ENCODE measurements at regions not wholly inside any gene's neighbourhood (a gene's known extent, or its start where the extent isn't known, plus 50 kb on each side); places are given as distances from the start of the nearest gene placed in this dataset.
"Not testable (repeated sequence)": the region's sequence is repeated elsewhere in the genome, so short reads cannot be mapped to it uniquely, and the experiment has no call there.

DNA sequence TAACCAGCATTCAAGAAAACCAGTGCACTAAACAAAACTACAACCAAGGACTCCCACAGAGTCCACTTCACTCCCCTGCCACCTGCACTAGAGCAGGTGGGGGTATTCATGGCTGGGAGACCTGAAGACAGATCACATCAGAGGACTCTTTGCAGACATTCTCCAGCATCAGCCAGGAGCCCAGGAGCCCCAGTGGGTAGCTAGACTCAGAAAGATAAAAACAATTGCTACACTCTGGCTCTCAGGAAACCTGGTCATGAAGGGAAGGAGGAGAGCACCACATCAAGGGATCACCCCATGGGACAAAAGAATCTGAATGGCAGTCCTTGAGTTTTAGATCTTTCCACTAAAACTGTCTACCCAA lies 472.1 kb downstream of the PLPP3 start:
- Histone ChIP-seq H3K27me3 (ENCODE audit: insufficient read depth, low read length) (no peaks in the 10 kb centered on the region), H3K36me3 (ENCODE audit: insufficient read depth, low read length) (no peaks in the 10 kb centered on the region), H3K4me3 (ENCODE audit: low read length) (no peak overlapping the region), H3K4me1 (ENCODE audit: insufficient read depth, low read length) (no peaks in the 10 kb centered on the region), H3K9me3 (ENCODE audit: low read length) (peaks cover 2% of the 10 kb centered on the region), H2AFZ (ENCODE audit: low read depth, low read length) (no peak overlapping the region)

- Histone ChIP-seq H3K4me1 (ENCODE audit: insufficient read depth, low read length) (no peaks in the 10 kb centered on the region), H3K27me3 (ENCODE audit: insufficient read depth, low read length) (no peaks in the 10 kb centered on the region), H3K36me3 (ENCODE audit: insufficient read depth, low read length) (no peaks in the 10 kb centered on the region), H2AFZ (ENCODE audit: low read depth, low read length) (no peak overlapping the region), H3K4me3 (ENCODE audit: low read length) (no peak overlapping the region), H3K9me3 (ENCODE audit: low read length) (no peaks in the 10 kb centered on the region)
Observed at GRCh38 chr1:56106531-56107274, 472.7 kb downstream of the PLPP3 start.

GRCh38 chr1:56105397-56105796 lies 474.0 kb downstream of the PLPP3 start:
- Histone ChIP-seq H2AFZ (ENCODE audit: low read depth, low read length) (no peak overlapping the region), H3K4me3 (ENCODE audit: low read length) (no peak overlapping the region), H3K9me3 (ENCODE audit: low read length) (no peaks in the 10 kb centered on the region), H3K36me3 (ENCODE audit: insufficient read depth, low read length) (no peaks in the 10 kb centered on the region), H3K27me3 (ENCODE audit: insufficient read depth, low read length) (no peaks in the 10 kb centered on the region), H3K4me1 (ENCODE audit: insufficient read depth, low read length) (no peaks in the 10 kb centered on the region)

DNA sequence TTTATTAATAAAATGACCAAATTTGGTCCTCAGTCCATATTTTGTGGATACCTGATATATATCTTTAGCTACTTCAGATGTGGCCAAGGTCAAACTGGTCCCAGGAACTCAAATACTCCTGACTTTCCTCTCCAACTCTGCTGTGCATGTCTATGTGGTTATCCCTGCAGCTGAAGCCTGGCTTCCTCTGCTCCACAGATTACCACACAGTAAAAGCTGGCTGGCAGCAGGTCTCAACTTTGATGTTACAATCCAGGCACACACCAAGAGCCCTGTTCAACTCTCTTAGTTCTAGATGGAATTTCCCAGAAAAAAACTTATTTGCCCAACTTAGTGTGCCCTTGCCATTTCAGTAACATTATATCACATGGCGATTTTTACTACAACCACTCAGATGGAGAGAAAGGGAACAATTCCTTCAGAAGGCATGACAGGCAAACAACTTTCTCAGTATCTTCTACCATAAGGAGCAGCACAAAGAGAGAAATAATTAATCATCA lies 479.5 kb downstream of the PLPP3 start:
- Histone ChIP-seq H2AFZ (ENCODE audit: low read depth, low read length) (no peak overlapping the region), H3K4me1 (ENCODE audit: insufficient read depth, low read length) (no peaks in the 10 kb centered on the region), H3K36me3 (ENCODE audit: insufficient read depth, low read length) (no peaks in the 10 kb centered on the region), H3K27me3 (ENCODE audit: insufficient read depth, low read length) (peaks cover 3% of the 10 kb centered on the region), H3K4me3 (ENCODE audit: low read length) (no peak overlapping the region), H3K9me3 (ENCODE audit: low read length) (no peaks in the 10 kb centered on the region)

- no peak overlapping the region for H3K4me3 ChIP-seq (ENCODE audit: low read length)
- no peaks in the 10 kb centered on the region for H3K4me1 ChIP-seq (ENCODE audit: insufficient read depth, low read length)
- peaks cover 3% of the 10 kb centered on the region for H3K27me3 ChIP-seq (ENCODE audit: insufficient read depth, low read length)
- H3K36me3 ChIP-seq (ENCODE audit: insufficient read depth, low read length), result no peaks in the 10 kb centered on the region
- no peaks in the 10 kb centered on the region for H3K9me3 ChIP-seq (ENCODE audit: low read length)
- H2AFZ ChIP-seq (ENCODE audit: low read depth, low read length), result no peak overlapping the region
Observed at GRCh38 chr1:56098946-56099345, 480.4 kb downstream of the PLPP3 start.

DNA sequence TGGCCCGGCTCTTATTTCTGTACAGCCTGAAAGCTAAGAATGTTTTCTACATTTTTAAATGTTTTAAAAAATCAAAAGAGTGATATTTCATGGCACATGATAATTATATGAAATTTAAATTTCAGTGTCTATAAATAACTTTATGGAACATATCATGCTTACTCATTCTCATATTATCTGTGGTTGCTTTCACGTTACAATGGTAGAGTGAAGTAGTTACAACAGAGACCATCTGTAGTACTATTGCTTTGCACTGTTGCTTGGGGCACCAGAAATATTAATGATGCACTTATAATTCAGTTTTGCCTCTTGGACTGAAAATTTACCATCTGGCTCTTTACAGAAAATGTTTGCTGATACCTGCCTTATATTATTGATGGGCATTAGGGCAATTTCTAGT lies 481.6 kb downstream of the PLPP3 start:
- Histone ChIP-seq H3K9me3 (ENCODE audit: low read length) (no peaks in the 10 kb centered on the region), H3K4me3 (ENCODE audit: low read length) (no peak overlapping the region), H2AFZ (ENCODE audit: low read depth, low read length) (no peak overlapping the region), H3K36me3 (ENCODE audit: insufficient read depth, low read length) (no peaks in the 10 kb centered on the region), H3K4me1 (ENCODE audit: insufficient read depth, low read length) (no peaks in the 10 kb centered on the region), H3K27me3 (ENCODE audit: insufficient read depth, low read length) (peaks cover 3% of the 10 kb centered on the region)

DNA sequence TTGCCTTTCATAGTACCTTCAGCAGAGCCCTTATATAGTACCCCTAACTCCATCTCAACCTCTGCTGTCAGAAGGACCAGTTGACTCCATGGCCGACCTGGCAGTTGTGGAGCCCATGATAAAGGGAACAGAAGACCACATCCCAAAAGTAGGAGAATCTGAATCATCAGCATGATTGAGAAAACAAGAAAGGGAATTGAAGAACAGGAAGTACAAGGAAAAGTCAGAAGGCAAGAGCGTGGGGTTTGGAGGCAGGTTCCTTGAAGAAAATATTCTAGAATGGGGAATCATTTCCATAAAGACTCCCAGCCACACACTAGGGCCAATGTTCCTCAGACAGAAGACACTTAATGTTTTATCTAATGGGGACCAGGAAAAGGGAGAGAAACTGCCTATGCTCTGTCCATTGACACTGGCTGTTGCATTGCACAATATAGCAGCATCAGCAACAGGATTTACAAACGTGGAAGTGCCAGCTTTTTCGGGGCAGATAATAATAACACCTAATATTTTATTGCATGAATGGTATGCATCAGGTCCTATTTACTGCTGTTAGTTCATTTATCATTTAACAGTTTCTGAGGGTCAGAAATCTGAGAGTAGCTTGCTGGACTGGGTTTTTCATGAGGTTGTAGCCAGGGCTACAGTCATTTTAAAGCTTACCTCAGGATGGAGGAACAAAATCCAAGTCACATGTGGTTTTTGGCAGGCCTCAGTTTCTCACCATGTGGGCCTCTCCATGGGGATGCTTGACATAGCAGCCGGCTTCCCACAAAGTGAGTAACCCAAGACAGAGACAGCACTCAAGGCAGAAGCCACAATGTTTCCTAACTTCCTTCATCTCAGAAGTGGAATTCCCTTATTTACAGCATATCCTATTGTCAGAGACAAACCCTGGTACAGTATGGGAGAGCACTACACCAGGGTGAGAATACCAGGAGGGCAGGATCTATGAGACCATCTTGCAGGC lies 483.4 kb downstream of the PLPP3 start:
- no peaks in the 10 kb centered on the region for H3K9me3 ChIP-seq (ENCODE audit: low read length)
- H3K4me3 ChIP-seq (ENCODE audit: low read length), result no peak overlapping the region
- H3K4me1 ChIP-seq (ENCODE audit: insufficient read depth, low read length), result no peaks in the 10 kb centered on the region
- H2AFZ ChIP-seq (ENCODE audit: low read depth, low read length), result no peak overlapping the region
- peaks cover 3% of the 10 kb centered on the region for H3K27me3 ChIP-seq (ENCODE audit: insufficient read depth, low read length)
- H3K36me3 ChIP-seq (ENCODE audit: insufficient read depth, low read length), result no peaks in the 10 kb centered on the region

- H3K4me3 ChIP-seq (ENCODE audit: low read length), result no peak overlapping the region
- no peak overlapping the region for H2AFZ ChIP-seq (ENCODE audit: low read depth, low read length)
- H3K36me3 ChIP-seq (ENCODE audit: insufficient read depth, low read length), result no peaks in the 10 kb centered on the region
- no peaks in the 10 kb centered on the region for H3K4me1 ChIP-seq (ENCODE audit: insufficient read depth, low read length)
- H3K27me3 ChIP-seq (ENCODE audit: insufficient read depth, low read length), result peaks cover 3% of the 10 kb centered on the region
- no peaks in the 10 kb centered on the region for H3K9me3 ChIP-seq (ENCODE audit: low read length)
Observed at GRCh38 chr1:56094168-56094567, 485.2 kb downstream of the PLPP3 start.

- H3K9me3 ChIP-seq (ENCODE audit: low read length), result no peaks in the 10 kb centered on the region
- no peak overlapping the region for H2AFZ ChIP-seq (ENCODE audit: low read depth, low read length)
- H3K4me1 ChIP-seq (ENCODE audit: insufficient read depth, low read length), result no peaks in the 10 kb centered on the region
- H3K4me3 ChIP-seq (ENCODE audit: low read length), result no peak overlapping the region
- no peaks in the 10 kb centered on the region for H3K36me3 ChIP-seq (ENCODE audit: insufficient read depth, low read length)
- H3K27me3 ChIP-seq (ENCODE audit: insufficient read depth, low read length), result peaks cover 3% of the 10 kb centered on the region
Observed at GRCh38 chr1:56092684-56093570, 486.4 kb downstream of the PLPP3 start.

- H3K4me3 ChIP-seq (ENCODE audit: low read length); H3K27me3 ChIP-seq (ENCODE audit: insufficient read depth, low read length); H3K9me3 ChIP-seq (ENCODE audit: low read length); H3K36me3 ChIP-seq (ENCODE audit: insufficient read depth, low read length); H3K4me1 ChIP-seq (ENCODE audit: insufficient read depth, low read length); H2AFZ ChIP-seq (ENCODE audit: low read depth, low read length): not testable (repeated sequence)
Observed at GRCh38 chr1:56089826-56090225, 489.5 kb downstream of the PLPP3 start.

GRCh38 chr1:56084246-56084645 lies 495.1 kb downstream of the PLPP3 start:
- Histone ChIP-seq H3K9me3 (ENCODE audit: low read length) (no peaks in the 10 kb centered on the region), H3K36me3 (ENCODE audit: insufficient read depth, low read length) (no peaks in the 10 kb centered on the region), H3K4me3 (ENCODE audit: low read length) (no peak overlapping the region), H2AFZ (ENCODE audit: low read depth, low read length) (no peak overlapping the region), H3K27me3 (ENCODE audit: insufficient read depth, low read length) (no peaks in the 10 kb centered on the region), H3K4me1 (ENCODE audit: insufficient read depth, low read length) (no peaks in the 10 kb centered on the region)

- H2AFZ ChIP-seq (ENCODE audit: low read depth, low read length), result no peak overlapping the region
- no peaks in the 10 kb centered on the region for H3K27me3 ChIP-seq (ENCODE audit: insufficient read depth, low read length)
- H3K4me3 ChIP-seq (ENCODE audit: low read length), result no peak overlapping the region
- no peaks in the 10 kb centered on the region for H3K4me1 ChIP-seq (ENCODE audit: insufficient read depth, low read length)
- no peaks in the 10 kb centered on the region for H3K9me3 ChIP-seq (ENCODE audit: low read length)
- H3K36me3 ChIP-seq (ENCODE audit: insufficient read depth, low read length), result no peaks in the 10 kb centered on the region
Observed at GRCh38 chr1:56081736-56082135, 497.6 kb downstream of the PLPP3 start.

Measured in neuron (in vitro differentiated cells).